Endothelial cell of hepatic sinusoid (primary cell): ENCODE measurements at regions not wholly inside any gene's neighbourhood (a gene's known extent, or its start where the extent isn't known, plus 50 kb on each side); places are given as distances from the start of the nearest gene placed in this dataset.
"Not testable (repeated sequence)": the region's sequence is repeated elsewhere in the genome, so short reads cannot be mapped to it uniquely, and the experiment has no call there.

Experiments used
- in situ Hi-C: cut with HindIII; loops from 2 replicates; pipeline ENCODE4 v1.10.0; 2017; ENCODE audit warnings: low sequenced_read_pairs

GRCh38 chr12:115378291-115378690 lies 694.3 kb upstream of the TBX3 start:
- in situ Hi-C loops = no loop called here

- in situ Hi-C loops = no loop called here
Observed at GRCh38 chr12:115377779-115378178, 693.8 kb upstream of the TBX3 start.

- in situ Hi-C loops = no loop called here
Observed at GRCh38 chr12:115377230-115377629, 693.3 kb upstream of the TBX3 start.

- in situ Hi-C loops = no loop called here
Observed at GRCh38 chr12:115375186-115375991, 691.4 kb upstream of the TBX3 start.

GRCh38 chr12:115374480-115375185 lies 690.7 kb upstream of the TBX3 start:
- in situ Hi-C loops = no loop called here

- in situ Hi-C loops = no loop called here
Observed at GRCh38 chr12:115371711-115372110, 687.7 kb upstream of the TBX3 start.

GRCh38 chr12:115370650-115371049 lies 686.7 kb upstream of the TBX3 start:
- in situ Hi-C loops = no loop called here

GRCh38 chr12:115370207-115370606 lies 686.2 kb upstream of the TBX3 start:
- in situ Hi-C loops = no loop called here

GRCh38 chr12:115366277-115366676 lies 682.3 kb upstream of the TBX3 start:
- in situ Hi-C loops = not testable (repeated sequence)

- in situ Hi-C loops = not testable (repeated sequence)
Observed at GRCh38 chr12:115365765-115366164, 681.8 kb upstream of the TBX3 start.

GRCh38 chr12:115364921-115365320 lies 680.9 kb upstream of the TBX3 start:
- in situ Hi-C loops = no loop called here

GRCh38 chr12:115362339-115362976 lies 678.5 kb upstream of the TBX3 start:
- in situ Hi-C loops = no loop called here

- in situ Hi-C loops = no loop called here
Observed at GRCh38 chr12:115357681-115358080, 673.7 kb upstream of the TBX3 start.

- in situ Hi-C loops = no loop called here
Observed at GRCh38 chr12:115355301-115355700, 671.3 kb upstream of the TBX3 start.

GRCh38 chr12:115354007-115354890 lies 670.3 kb upstream of the TBX3 start:
- in situ Hi-C loops = no loop called here

GRCh38 chr12:115353467-115353866 lies 669.5 kb upstream of the TBX3 start:
- in situ Hi-C loops = no loop called here

- in situ Hi-C loops = no loop called here
Observed at GRCh38 chr12:115351514-115352077, 667.6 kb upstream of the TBX3 start.

- in situ Hi-C loops = no loop called here
Observed at GRCh38 chr12:115349711-115350110, 665.7 kb upstream of the TBX3 start.

- in situ Hi-C loops = no loop called here
Observed at GRCh38 chr12:115348301-115348700, 664.3 kb upstream of the TBX3 start.

- in situ Hi-C loops = no loop called here
Observed at GRCh38 chr12:115343601-115344000, 659.6 kb upstream of the TBX3 start.

- in situ Hi-C loops = no loop called here
Observed at GRCh38 chr12:115343008-115343407, 659.0 kb upstream of the TBX3 start.
